Neuronal stem cell (in vitro differentiated cells): ENCODE measurements at regions not wholly inside any gene's neighbourhood (a gene's known extent, or its start where the extent isn't known, plus 50 kb on each side); places are given as distances from the start of the nearest gene placed in this dataset.
A peak's percentile ranks its signal among the peaks of the same experiment; 100 is the strongest.

Experiments used
- DNase-seq: peaks from one replicate; pipeline ENCODE4 v3.0.0-alpha.2; 2013; ENCODE audit warnings: low spot score
- H2AFZ ChIP-seq: one replicate; pipeline ENCODE4 v1.6.1; 2013; ENCODE audit warnings: mild to moderate bottlenecking, low read length, inconsistent platforms
- H2AK5ac ChIP-seq: 2 replicates; pipeline ENCODE4 v1.6.1; 2013; ENCODE audit warnings: low read depth, mild to moderate bottlenecking, inconsistent platforms, low read length, moderate library complexity, mixed read lengths
- H2BK120ac ChIP-seq: 2 replicates; pipeline ENCODE4 v1.6.1; 2013; ENCODE audit warnings: low read depth, mild to moderate bottlenecking, inconsistent platforms, low read length, moderate library complexity, mixed read lengths
- H2BK12ac ChIP-seq: one replicate; pipeline ENCODE4 v1.6.1; 2013; ENCODE audit warnings: low read length, inconsistent platforms
- H2BK15ac ChIP-seq: 2 replicates; pipeline ENCODE4 v1.6.1; 2013; ENCODE audit warnings: mild to moderate bottlenecking, low read length, inconsistent platforms, mixed read lengths
- H2BK5ac ChIP-seq: one replicate; pipeline ENCODE4 v1.6.1; 2013; ENCODE audit warnings: inconsistent platforms, mild to moderate bottlenecking, low read length, moderate library complexity
- H3K14ac ChIP-seq: one replicate; pipeline ENCODE4 v1.6.1; 2013; ENCODE audit warnings: low read length, inconsistent platforms
- H3K18ac ChIP-seq: 2 replicates; pipeline ENCODE4 v1.6.1; 2013; ENCODE audit warnings: low read length, inconsistent platforms
- H3K23ac ChIP-seq: 2 replicates; pipeline ENCODE4 v1.6.1; 2013; ENCODE audit warnings: low read depth, mild to moderate bottlenecking, mixed read lengths, low read length, inconsistent platforms; ENCODE audit not compliant: poor library complexity
- H3K27ac ChIP-seq: replicated peaks from 3 replicates; pipeline ENCODE4 v1.5.1; 2013; ENCODE audit warnings: low read length, inconsistent platforms
- H3K27me3 ChIP-seq, 3 experiments: 2 replicates each; pipeline ENCODE4 v1.6.1; 2013; ENCODE audit warnings: low read length in 3 of 3, mild to moderate bottlenecking in 2 of 3, inconsistent platforms in 1 of 3, low read depth in 1 of 3, mixed read lengths in 1 of 3, moderate library complexity in 1 of 3; ENCODE audit not compliant: control insufficient read depth in 3 of 3, insufficient read depth in 3 of 3
- H3K36me3 ChIP-seq, 2 donors: replicated peaks in 1 of 2; 2 replicates each; pipeline ENCODE4 v1.6.1; 2013; ENCODE audit warnings: low read length in 2 of 2; ENCODE audit not compliant: control insufficient read depth in 2 of 2, insufficient read depth in 2 of 2
- H3K4ac ChIP-seq: 2 replicates; pipeline ENCODE4 v1.6.1; 2013; ENCODE audit warnings: inconsistent platforms, mild to moderate bottlenecking, low read length, moderate library complexity
- H3K4me1 ChIP-seq, 2 donors: 1 replicate in 1 of 2; 2 replicates in 1 of 2; pipeline ENCODE4 v1.6.1; 2013; ENCODE audit warnings: low read length in 2 of 2, low read depth in 1 of 2; ENCODE audit not compliant: control insufficient read depth in 2 of 2, insufficient read depth in 1 of 2
- H3K4me2 ChIP-seq: one replicate; pipeline ENCODE4 v1.6.1; 2013; ENCODE audit warnings: mild to moderate bottlenecking, low read length, inconsistent platforms; ENCODE audit not compliant: insufficient read depth, poor library complexity, severe bottlenecking
- H3K4me3 ChIP-seq, 2 donors: 2 replicates each; pipeline ENCODE4 v1.5.1; 2013; ENCODE audit warnings: low read length in 2 of 2, mild to moderate bottlenecking in 2 of 2, inconsistent platforms in 1 of 2, moderate library complexity in 1 of 2
- H3K79me1 ChIP-seq: one replicate; pipeline ENCODE4 v1.6.1; 2013; ENCODE audit warnings: low read depth, mild to moderate bottlenecking, inconsistent platforms, low read length, moderate library complexity
- H3K9ac ChIP-seq: one replicate; pipeline ENCODE4 v1.6.1; 2013; ENCODE audit warnings: mild to moderate bottlenecking, low read depth, low read length, inconsistent platforms; ENCODE audit not compliant: poor library complexity
- H3K9me3 ChIP-seq, 2 donors: replicated peaks in 1 of 2; 2 replicates each; pipeline versions ENCODE3 to v1.6.1; 2013; ENCODE audit warnings: low read length in 2 of 2, mild to moderate bottlenecking in 2 of 2, inconsistent platforms in 1 of 2, low read depth in 1 of 2, mixed read lengths in 1 of 2, moderate library complexity in 1 of 2; ENCODE audit not compliant: control insufficient read depth in 2 of 2, insufficient read depth in 1 of 2
- H4K8ac ChIP-seq: one replicate; pipeline ENCODE4 v1.6.1; 2013; ENCODE audit warnings: low read depth, mild to moderate bottlenecking, inconsistent platforms, low read length, moderate library complexity
- H4K91ac ChIP-seq: one replicate; pipeline ENCODE4 v1.6.1; 2013; ENCODE audit warnings: low read length, low read depth, mild to moderate bottlenecking, inconsistent platforms; ENCODE audit not compliant: poor library complexity
- WGBS, 2 donors: extraction: QIAGEN DNeasy Blood & Tissue Kit; methylation state at CpG; one replicate each; pipeline ENCODE4 v1.1.7; 2013; ENCODE audit warnings: missing lambda C conversion rate in 2 of 2, mixed read lengths in 1 of 2; ENCODE audit not compliant: insufficient read length in 2 of 2, insufficient replicate concordance in 1 of 2; ENCODE audit errors: extremely low coverage in 2 of 2; 5-methylcytosine and 5-hydroxymethylcytosine counted together

- peak overlapping the region; percentile 66 for H3K18ac ChIP-seq
- no peak overlapping the region for H3K27ac ChIP-seq
- no peak overlapping the region for H3K4me2 ChIP-seq
- H3K9ac ChIP-seq = no peak overlapping the region
- H4K91ac ChIP-seq = no peak overlapping the region
- H3K79me1 ChIP-seq = no peaks in the 10 kb centered on the region
- H3K36me3 ChIP-seq = no peaks in the 10 kb centered on the region
- peaks cover 0 to 1% of the 10 kb centered on the region in 2 donors for H3K9me3 ChIP-seq
- H2BK5ac ChIP-seq = no peak overlapping the region
- H3K14ac ChIP-seq = peak overlapping the region; percentile 64
- H3K4me3 ChIP-seq = no peak overlapping the region
- H3K27me3 ChIP-seq = no peaks in the 10 kb centered on the region
- no peak overlapping the region for H2BK15ac ChIP-seq
- no peak overlapping the region for H2AK5ac ChIP-seq
- H4K8ac ChIP-seq = no peak overlapping the region
- no peak overlapping the region for H2BK120ac ChIP-seq
- H3K4me1 ChIP-seq = no peaks in the 10 kb centered on the region
- no peak for DNase-seq
- no peak overlapping the region for H2AFZ ChIP-seq
- H3K4ac ChIP-seq = no peak overlapping the region
- H2BK12ac ChIP-seq = no peak overlapping the region
- WGBS, 2 donors = no CpG with 5 or more reads among the region's 8 CpGs
- no peak overlapping the region for H3K23ac ChIP-seq
These were observed 422.0 kb upstream of the MON1B start for GRCh38 chr16:76768948-76769347.

- DNase-seq = no peak
- WGBS, 2 donors = no CpG with 5 or more reads among the region's 1 CpG
- H2BK120ac ChIP-seq = no peak overlapping the region
These were observed 419.8 kb upstream of the MON1B start for GRCh38 chr16:76771216-76771615.

GRCh38 chr16:76777721-76778465, 413.1 kb upstream of the MON1B start:
- H2BK5ac ChIP-seq = no peak overlapping the region
- no peak overlapping the region for H3K18ac ChIP-seq
- no peak overlapping the region for H3K4ac ChIP-seq
- no CpG with 5 or more reads among the region's 7 CpGs for WGBS, 2 donors
- no peak overlapping the region for H2BK15ac ChIP-seq
- no peak overlapping the region for H2AK5ac ChIP-seq
- no peak overlapping the region for H2AFZ ChIP-seq
- H3K4me1 ChIP-seq = peaks cover 0 to 3% of the 10 kb centered on the region in 2 donors
- H4K8ac ChIP-seq = no peak overlapping the region
- H2BK12ac ChIP-seq = no peak overlapping the region
- H3K4me2 ChIP-seq = no peak overlapping the region
- no peak overlapping the region for H3K23ac ChIP-seq
- H3K9ac ChIP-seq = no peak overlapping the region
- H3K27me3 ChIP-seq = no peaks in the 10 kb centered on the region
- no peak overlapping the region for H4K91ac ChIP-seq
- H3K4me3 ChIP-seq = no peak overlapping the region
- DNase-seq = no peak
- H3K27ac ChIP-seq = no peak overlapping the region
- no peaks in the 10 kb centered on the region for H3K9me3 ChIP-seq
- no peak overlapping the region for H3K14ac ChIP-seq
- no peaks in the 10 kb centered on the region for H3K79me1 ChIP-seq
- no peak overlapping the region for H2BK120ac ChIP-seq
- H3K36me3 ChIP-seq = no peaks in the 10 kb centered on the region

More at GRCh38 chr16:76771216-76771615, 419.8 kb upstream of the MON1B start:
- H2AK5ac ChIP-seq = no peak overlapping the region
- H2BK15ac ChIP-seq = no peak overlapping the region
- no peak overlapping the region for H4K8ac ChIP-seq
- no peak overlapping the region for H3K18ac ChIP-seq
- H2BK12ac ChIP-seq = no peak overlapping the region
- no peak overlapping the region for H3K4me2 ChIP-seq
- H3K4me3 ChIP-seq = no peak overlapping the region
- no peak overlapping the region for H3K14ac ChIP-seq
- H4K91ac ChIP-seq = no peak overlapping the region
- no peak overlapping the region for H3K4ac ChIP-seq
- H3K36me3 ChIP-seq = no peaks in the 10 kb centered on the region
- no peaks in the 10 kb centered on the region for H3K4me1 ChIP-seq
- no peak overlapping the region for H3K27ac ChIP-seq
- no peaks in the 10 kb centered on the region for H3K27me3 ChIP-seq
- H3K9ac ChIP-seq = no peak overlapping the region
- H3K79me1 ChIP-seq = no peaks in the 10 kb centered on the region
- no peak overlapping the region for H2BK5ac ChIP-seq
- no peak overlapping the region for H3K23ac ChIP-seq
- H3K9me3 ChIP-seq = peaks cover 0 to 1% of the 10 kb centered on the region in 2 donors
- H2AFZ ChIP-seq = no peak overlapping the region

GRCh38 chr16:76780556-76780955, 410.4 kb upstream of the MON1B start:
- Histone ChIP-seq H3K27ac (no peak overlapping the region), H3K4me1 (peaks cover 0 to 3% of the 10 kb centered on the region in 2 donors), H4K8ac (no peak overlapping the region), H3K79me1 (no peaks in the 10 kb centered on the region), H3K23ac (no peak overlapping the region), H2BK120ac (no peak overlapping the region), H3K4ac (no peak overlapping the region), H2BK12ac (no peak overlapping the region), H3K9me3 (no peaks in the 10 kb centered on the region), H2AFZ (no peak overlapping the region), H2BK5ac (no peak overlapping the region), H3K27me3 (no peaks in the 10 kb centered on the region), H2AK5ac (no peak overlapping the region), H3K36me3 (no peaks in the 10 kb centered on the region), H2BK15ac (no peak overlapping the region), H3K14ac (no peak overlapping the region), H3K9ac (no peak overlapping the region), H3K4me3 (no peak overlapping the region), H3K4me2 (no peak overlapping the region), H3K18ac (no peak overlapping the region), H4K91ac (no peak overlapping the region)
- DNase-seq = no peak
